ENCODE measurements at regions not wholly inside any gene's neighbourhood (a gene's known extent, or its start where the extent isn't known, plus 50 kb on each side); places are given as distances from the start of the nearest gene placed in this dataset.

- TF ChIP-seq CTCF (IDR thresholded peaks at IDR 0.05; ENCODE audit: insufficient read depth, low read length): no peak
- DNase-seq (ENCODE audit: low read depth): no peak
- no peak overlapping the region for H3K4me3 ChIP-seq (ENCODE audit: low read depth, low read length)
These were observed 411.9 kb downstream of the TRIML1 start for GRCh38 chr4:188551156-188551555.

GRCh38 chr4:188552741-188553275, 413.6 kb downstream of the TRIML1 start:
- no peak for DNase-seq (ENCODE audit: low read depth)
- no peak for TF ChIP-seq CTCF (IDR thresholded peaks at IDR 0.05; ENCODE audit: insufficient read depth, low read length)
- H3K4me3 ChIP-seq (ENCODE audit: low read depth, low read length): no peak overlapping the region

GRCh38 chr4:188554413-188554812, 415.2 kb downstream of the TRIML1 start:
- no peak overlapping the region for H3K4me3 ChIP-seq (ENCODE audit: low read depth, low read length)
- TF ChIP-seq CTCF (IDR thresholded peaks at IDR 0.05; ENCODE audit: insufficient read depth, low read length): no peak
- DNase-seq (ENCODE audit: low read depth): no peak

GRCh38 chr4:188573104-188573503, 433.9 kb downstream of the TRIML1 start:
- no peak overlapping the region for H3K4me3 ChIP-seq (ENCODE audit: low read depth, low read length)
- no peak for DNase-seq (ENCODE audit: low read depth)
- TF ChIP-seq CTCF (IDR thresholded peaks at IDR 0.05; ENCODE audit: insufficient read depth, low read length): no peak

GRCh38 chr4:188578657-188579056, 439.4 kb downstream of the TRIML1 start:
- no peak for DNase-seq (ENCODE audit: low read depth)
- TF ChIP-seq CTCF (IDR thresholded peaks at IDR 0.05; ENCODE audit: insufficient read depth, low read length): no peak
- H3K4me3 ChIP-seq (ENCODE audit: low read depth, low read length): no peak overlapping the region

- no peak overlapping the region for H3K4me3 ChIP-seq (ENCODE audit: low read depth, low read length)
- TF ChIP-seq CTCF (IDR thresholded peaks at IDR 0.05; ENCODE audit: insufficient read depth, low read length): no peak
- no peak for DNase-seq (ENCODE audit: low read depth)
These were observed 456.8 kb downstream of the TRIML1 start for GRCh38 chr4:188596021-188596420.

GRCh38 chr4:188603646-188604045, 464.4 kb downstream of the TRIML1 start:
- no peak for TF ChIP-seq CTCF (IDR thresholded peaks at IDR 0.05; ENCODE audit: insufficient read depth, low read length)
- no peak overlapping the region for H3K4me3 ChIP-seq (ENCODE audit: low read depth, low read length)
- no peak for DNase-seq (ENCODE audit: low read depth)
